PC-3 (cell line): ENCODE measurements at regions not wholly inside any gene's neighbourhood (a gene's known extent, or its start where the extent isn't known, plus 50 kb on each side); places are given as distances from the start of the nearest gene placed in this dataset.

Experiments
- CTCF ChIP-seq: fragments of 300-600 bp; sonication (generic); conservative IDR thresholded peaks from 2 replicates; pipeline ENCODE4 v1.5.1; 2017; ENCODE audit warnings: antibody characterized with exemption, low read depth, mild to moderate bottlenecking, low read length
- EZH2 ChIP-seq: fragments of 300-600 bp; sonication (generic); IDR thresholded peaks from one replicate; pipeline ENCODE4 v1.6.1; 2017; ENCODE audit warnings: antibody characterized with exemption, mild to moderate bottlenecking, low read length; ENCODE audit not compliant: unreplicated experiment
- EZH2phosphoT487 ChIP-seq: fragments of 300-600 bp; sonication (generic); IDR thresholded peaks from 2 replicates; pipeline ENCODE4 v1.6.1; 2018; ENCODE audit warnings: mild to moderate bottlenecking, antibody characterized with exemption, low read length, borderline replicate concordance

GRCh38 chr5:96247097-96247701 lies 185.8 kb downstream of the PCSK1 start:
- TF ChIP-seq CTCF (no peak), EZH2 (no peak), EZH2phosphoT487 (no peak)
